ENCODE measurements at regions not wholly inside any gene's neighbourhood (a gene's known extent, or its start where the extent isn't known, plus 50 kb on each side); places are given as distances from the start of the nearest gene placed in this dataset.
"Not testable (repeated sequence)": the region's sequence is repeated elsewhere in the genome, so short reads cannot be mapped to it uniquely, and the experiment has no call there.

DNA sequence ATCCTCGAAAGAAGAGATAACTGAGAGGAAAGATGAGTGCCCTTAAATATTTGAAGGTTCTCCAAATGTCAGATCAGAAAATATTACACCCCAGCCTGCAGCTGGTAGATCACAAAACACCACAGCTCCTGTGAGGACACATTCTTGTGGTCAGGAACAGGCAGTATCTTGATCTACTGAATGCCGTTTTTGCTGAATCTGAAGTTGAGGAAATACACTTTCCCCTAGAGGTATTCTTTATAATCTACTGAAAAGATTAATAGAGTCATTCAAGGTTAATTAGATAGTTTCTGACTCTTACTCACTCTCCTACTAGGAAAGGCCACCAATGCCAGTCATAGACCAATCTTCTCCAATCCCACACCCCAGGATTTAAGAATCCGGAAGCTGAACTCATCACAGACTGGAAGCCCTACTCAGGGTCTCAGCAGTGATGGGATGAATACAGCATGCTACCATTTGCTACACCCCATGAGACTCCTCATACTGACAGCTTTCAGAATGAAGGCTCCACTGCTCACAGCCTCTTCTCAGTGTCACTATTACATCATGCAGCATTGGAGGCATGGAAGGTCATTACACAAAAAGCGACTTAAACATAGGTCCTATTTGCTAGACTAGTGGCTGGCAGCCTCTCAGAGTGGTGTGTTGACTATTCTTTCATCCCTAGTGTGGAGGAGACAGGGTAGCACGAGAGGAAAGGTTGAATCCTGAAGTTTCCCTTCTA lies 143.9 kb upstream of the SLC1A3 start:
- ATAC-seq, result no peak
- no peak for TF ChIP-seq ZNF70 (CRISPR knock-in tag; IDR thresholded peaks at IDR 0.05)
- no peak for TF ChIP-seq ARNTL (CRISPR knock-in tag; IDR thresholded peaks at IDR 0.05; ENCODE audit: borderline replicate concordance, low read depth)
- no peak for TF ChIP-seq TCF4 (CRISPR knock-in tag; IDR thresholded peaks at IDR 0.05; ENCODE audit: borderline replicate concordance)
- no peak for TF ChIP-seq ZNF565 (CRISPR knock-in tag; conservative IDR thresholded peaks at IDR 0.05; ENCODE audit: low read depth)

- not testable (repeated sequence) for ATAC-seq
These were observed 130.5 kb upstream of the SLC1A3 start for GRCh38 chr5:36475942-36476341.

DNA sequence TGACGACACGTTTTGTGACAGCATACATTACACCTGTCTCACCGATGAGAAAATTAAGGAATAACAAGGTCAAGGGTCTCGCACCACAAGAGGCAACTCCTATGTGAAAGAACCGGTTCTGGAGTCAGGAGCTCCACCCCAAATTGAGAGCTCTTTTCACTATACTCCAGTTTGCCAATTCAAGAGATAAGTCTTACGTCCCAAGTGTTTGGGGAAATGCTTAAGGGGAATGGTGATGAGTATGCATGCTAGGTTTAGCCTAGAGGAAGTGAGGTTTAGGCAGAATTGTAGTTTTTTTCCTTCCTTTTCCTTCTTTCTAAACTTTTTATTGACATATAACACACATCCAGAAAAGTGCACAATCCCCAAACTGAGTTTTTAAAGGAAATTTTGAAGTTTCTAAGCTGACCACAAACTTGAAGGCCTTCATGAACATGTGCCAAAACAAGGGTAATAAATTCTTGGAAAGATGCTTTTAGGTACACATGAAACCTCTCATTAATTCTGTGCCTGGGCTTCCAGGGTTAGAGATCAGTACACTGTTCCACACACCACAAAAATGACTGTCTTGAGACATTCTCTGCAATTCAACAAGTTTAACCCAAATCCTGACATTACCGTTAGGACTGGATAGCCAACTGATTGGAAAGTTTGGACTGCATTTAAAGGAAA lies 127.6 kb upstream of the SLC1A3 start:
- ATAC-seq, result no peak

More for the DNA sequence above, 127.6 kb upstream of the SLC1A3 start:
- TF ChIP-seq ZC3H10 (CRISPR knock-in tag; IDR thresholded peaks at IDR 0.05) (no peak), RARB (CRISPR knock-in tag; IDR thresholded peaks at IDR 0.05) (no peak), POU6F1 (CRISPR knock-in tag; IDR thresholded peaks at IDR 0.05; ENCODE audit: borderline replicate concordance, low read depth) (no peak), CSDC2 (CRISPR knock-in tag; IDR thresholded peaks at IDR 0.05) (no peak), OSR1 (CRISPR knock-in tag; IDR thresholded peaks at IDR 0.05) (no peak), ZFP30 (CRISPR knock-in tag; IDR thresholded peaks at IDR 0.05) (no peak), ARNTL (CRISPR knock-in tag; IDR thresholded peaks at IDR 0.05; ENCODE audit: borderline replicate concordance, low read depth) (no peak), ZFP3 (CRISPR knock-in tag; IDR thresholded peaks at IDR 0.05) (no peak), GLIS3 (CRISPR knock-in tag; IDR thresholded peaks at IDR 0.05) (no peak), ESRRG (CRISPR knock-in tag; IDR thresholded peaks at IDR 0.05) (no peak), ZNF8 (CRISPR knock-in tag; IDR thresholded peaks at IDR 0.05) (no peak), TCF4 (CRISPR knock-in tag; IDR thresholded peaks at IDR 0.05; ENCODE audit: borderline replicate concordance) (no peak), TOX (CRISPR knock-in tag; IDR thresholded peaks at IDR 0.05; ENCODE audit: borderline replicate concordance) (no peak), CREB5 (CRISPR knock-in tag; IDR thresholded peaks at IDR 0.05; ENCODE audit: low read depth) (no peak), ISL1 (CRISPR knock-in tag; IDR thresholded peaks at IDR 0.05) (no peak)
- TF ChIP-seq, protein P1, sequence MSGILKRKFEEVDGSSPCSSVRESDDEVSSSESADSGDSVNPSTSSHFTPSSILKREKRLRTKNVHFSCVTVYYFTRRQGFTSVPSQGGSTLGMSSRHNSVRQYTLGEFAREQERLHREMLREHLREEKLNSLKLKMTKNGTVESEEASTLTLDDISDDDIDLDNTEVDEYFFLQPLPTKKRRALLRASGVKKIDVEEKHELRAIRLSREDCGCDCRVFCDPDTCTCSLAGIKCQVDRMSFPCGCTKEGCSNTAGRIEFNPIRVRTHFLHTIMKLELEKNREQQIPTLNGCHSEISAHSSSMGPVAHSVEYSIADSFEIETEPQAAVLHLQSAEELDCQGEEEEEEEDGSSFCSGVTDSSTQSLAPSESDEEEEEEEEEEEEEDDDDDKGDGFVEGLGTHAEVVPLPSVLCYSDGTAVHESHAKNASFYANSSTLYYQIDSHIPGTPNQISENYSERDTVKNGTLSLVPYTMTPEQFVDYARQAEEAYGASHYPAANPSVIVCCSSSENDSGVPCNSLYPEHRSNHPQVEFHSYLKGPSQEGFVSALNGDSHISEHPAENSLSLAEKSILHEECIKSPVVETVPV (CRISPR knock-in tag; IDR thresholded peaks at IDR 0.05), result no peak
- TF ChIP-seq, protein P2, sequence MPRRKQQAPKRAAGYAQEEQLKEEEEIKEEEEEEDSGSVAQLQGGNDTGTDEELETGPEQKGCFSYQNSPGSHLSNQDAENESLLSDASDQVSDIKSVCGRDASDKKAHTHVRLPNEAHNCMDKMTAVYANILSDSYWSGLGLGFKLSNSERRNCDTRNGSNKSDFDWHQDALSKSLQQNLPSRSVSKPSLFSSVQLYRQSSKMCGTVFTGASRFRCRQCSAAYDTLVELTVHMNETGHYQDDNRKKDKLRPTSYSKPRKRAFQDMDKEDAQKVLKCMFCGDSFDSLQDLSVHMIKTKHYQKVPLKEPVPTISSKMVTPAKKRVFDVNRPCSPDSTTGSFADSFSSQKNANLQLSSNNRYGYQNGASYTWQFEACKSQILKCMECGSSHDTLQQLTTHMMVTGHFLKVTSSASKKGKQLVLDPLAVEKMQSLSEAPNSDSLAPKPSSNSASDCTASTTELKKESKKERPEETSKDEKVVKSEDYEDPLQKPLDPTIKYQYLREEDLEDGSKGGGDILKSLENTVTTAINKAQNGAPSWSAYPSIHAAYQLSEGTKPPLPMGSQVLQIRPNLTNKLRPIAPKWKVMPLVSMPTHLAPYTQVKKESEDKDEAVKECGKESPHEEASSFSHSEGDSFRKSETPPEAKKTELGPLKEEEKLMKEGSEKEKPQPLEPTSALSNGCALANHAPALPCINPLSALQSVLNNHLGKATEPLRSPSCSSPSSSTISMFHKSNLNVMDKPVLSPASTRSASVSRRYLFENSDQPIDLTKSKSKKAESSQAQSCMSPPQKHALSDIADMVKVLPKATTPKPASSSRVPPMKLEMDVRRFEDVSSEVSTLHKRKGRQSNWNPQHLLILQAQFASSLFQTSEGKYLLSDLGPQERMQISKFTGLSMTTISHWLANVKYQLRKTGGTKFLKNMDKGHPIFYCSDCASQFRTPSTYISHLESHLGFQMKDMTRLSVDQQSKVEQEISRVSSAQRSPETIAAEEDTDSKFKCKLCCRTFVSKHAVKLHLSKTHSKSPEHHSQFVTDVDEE (CRISPR knock-in tag; IDR thresholded peaks at IDR 0.05), result no peak
- TF ChIP-seq, protein P3, sequence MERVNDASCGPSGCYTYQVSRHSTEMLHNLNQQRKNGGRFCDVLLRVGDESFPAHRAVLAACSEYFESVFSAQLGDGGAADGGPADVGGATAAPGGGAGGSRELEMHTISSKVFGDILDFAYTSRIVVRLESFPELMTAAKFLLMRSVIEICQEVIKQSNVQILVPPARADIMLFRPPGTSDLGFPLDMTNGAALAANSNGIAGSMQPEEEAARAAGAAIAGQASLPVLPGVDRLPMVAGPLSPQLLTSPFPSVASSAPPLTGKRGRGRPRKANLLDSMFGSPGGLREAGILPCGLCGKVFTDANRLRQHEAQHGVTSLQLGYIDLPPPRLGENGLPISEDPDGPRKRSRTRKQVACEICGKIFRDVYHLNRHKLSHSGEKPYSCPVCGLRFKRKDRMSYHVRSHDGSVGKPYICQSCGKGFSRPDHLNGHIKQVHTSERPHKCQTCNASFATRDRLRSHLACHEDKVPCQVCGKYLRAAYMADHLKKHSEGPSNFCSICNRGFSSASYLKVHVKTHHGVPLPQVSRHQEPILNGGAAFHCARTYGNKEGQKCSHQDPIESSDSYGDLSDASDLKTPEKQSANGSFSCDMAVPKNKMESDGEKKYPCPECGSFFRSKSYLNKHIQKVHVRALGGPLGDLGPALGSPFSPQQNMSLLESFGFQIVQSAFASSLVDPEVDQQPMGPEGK (CRISPR knock-in tag; IDR thresholded peaks at IDR 0.05; ENCODE audit: borderline replicate concordance), result no peak
